PFSK-1 (cell line): ENCODE measurements at regions not wholly inside any gene's neighbourhood (a gene's known extent, or its start where the extent isn't known, plus 50 kb on each side); places are given as distances from the start of the nearest gene placed in this dataset.

Experiments
- FOXP2 ChIP-seq: optimal IDR thresholded peaks from 2 replicates; pipeline ENCODE3; 2011; ENCODE audit warnings: borderline replicate concordance, control low read depth, inconsistent platforms; ENCODE audit not compliant: insufficient read depth; ENCODE audit errors: extremely low read length, extremely low read depth
- POLR2AphosphoS5 ChIP-seq: IDR thresholded peaks from 2 replicates; pipeline ENCODE4 v1.6.1; 2012; ENCODE audit warnings: low read depth, mild to moderate bottlenecking, control low read depth, low read length, moderate library complexity
- SIN3A ChIP-seq: IDR thresholded peaks from 2 replicates; pipeline ENCODE4 v1.6.1; 2012; ENCODE audit warnings: mild to moderate bottlenecking, low read length, moderate library complexity, borderline replicate concordance; ENCODE audit not compliant: insufficient read depth
- TAF1 ChIP-seq: IDR thresholded peaks from 2 replicates; pipeline ENCODE4 v1.6.1; 2012; ENCODE audit warnings: low read length, control low read depth, borderline replicate concordance; ENCODE audit not compliant: insufficient read depth
- TF ChIP-seq, protein P1 (sequence below), 2 experiments: IDR thresholded peaks; 2 replicates each; pipeline versions ENCODE4 v1.6.1 to v1.8.0; 2011 to 2012; ENCODE audit warnings: low read depth in 2 of 2, low read length in 2 of 2, control low read depth in 1 of 2, inconsistent platforms in 1 of 2, mild to moderate bottlenecking in 1 of 2, moderate library complexity in 1 of 2; ENCODE audit not compliant: insufficient read depth in 1 of 2

DNA sequence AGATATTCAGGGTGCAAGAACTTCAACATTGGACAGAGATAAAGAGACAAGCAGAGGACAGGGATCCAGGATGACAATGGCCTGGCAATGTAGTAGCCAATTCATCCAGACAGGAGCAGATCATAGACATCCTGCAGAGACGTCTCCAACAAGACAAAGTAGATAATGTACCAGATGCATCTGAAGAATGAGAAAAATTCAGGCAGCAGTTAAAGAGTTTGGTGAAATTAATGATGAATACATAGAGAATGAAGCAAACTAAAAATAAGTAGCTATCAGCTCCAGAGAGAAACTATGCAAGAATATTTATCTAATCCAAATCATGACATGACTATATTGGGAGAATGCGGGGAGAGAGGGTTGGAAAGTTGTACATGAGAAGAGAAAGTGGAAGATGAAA is 278.4 kb upstream of the DACH1 start:
- TF ChIP-seq, protein P1, sequence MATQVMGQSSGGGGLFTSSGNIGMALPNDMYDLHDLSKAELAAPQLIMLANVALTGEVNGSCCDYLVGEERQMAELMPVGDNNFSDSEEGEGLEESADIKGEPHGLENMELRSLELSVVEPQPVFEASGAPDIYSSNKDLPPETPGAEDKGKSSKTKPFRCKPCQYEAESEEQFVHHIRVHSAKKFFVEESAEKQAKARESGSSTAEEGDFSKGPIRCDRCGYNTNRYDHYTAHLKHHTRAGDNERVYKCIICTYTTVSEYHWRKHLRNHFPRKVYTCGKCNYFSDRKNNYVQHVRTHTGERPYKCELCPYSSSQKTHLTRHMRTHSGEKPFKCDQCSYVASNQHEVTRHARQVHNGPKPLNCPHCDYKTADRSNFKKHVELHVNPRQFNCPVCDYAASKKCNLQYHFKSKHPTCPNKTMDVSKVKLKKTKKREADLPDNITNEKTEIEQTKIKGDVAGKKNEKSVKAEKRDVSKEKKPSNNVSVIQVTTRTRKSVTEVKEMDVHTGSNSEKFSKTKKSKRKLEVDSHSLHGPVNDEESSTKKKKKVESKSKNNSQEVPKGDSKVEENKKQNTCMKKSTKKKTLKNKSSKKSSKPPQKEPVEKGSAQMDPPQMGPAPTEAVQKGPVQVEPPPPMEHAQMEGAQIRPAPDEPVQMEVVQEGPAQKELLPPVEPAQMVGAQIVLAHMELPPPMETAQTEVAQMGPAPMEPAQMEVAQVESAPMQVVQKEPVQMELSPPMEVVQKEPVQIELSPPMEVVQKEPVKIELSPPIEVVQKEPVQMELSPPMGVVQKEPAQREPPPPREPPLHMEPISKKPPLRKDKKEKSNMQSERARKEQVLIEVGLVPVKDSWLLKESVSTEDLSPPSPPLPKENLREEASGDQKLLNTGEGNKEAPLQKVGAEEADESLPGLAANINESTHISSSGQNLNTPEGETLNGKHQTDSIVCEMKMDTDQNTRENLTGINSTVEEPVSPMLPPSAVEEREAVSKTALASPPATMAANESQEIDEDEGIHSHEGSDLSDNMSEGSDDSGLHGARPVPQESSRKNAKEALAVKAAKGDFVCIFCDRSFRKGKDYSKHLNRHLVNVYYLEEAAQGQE (IDR thresholded peaks at IDR 0.05; ENCODE audit: insufficient read depth in 1 of 2, low read depth in 2 of 2, low read length in 2 of 2), result no peak
- TF ChIP-seq TAF1 (no peak), SIN3A (no peak), POLR2AphosphoS5 (no peak), FOXP2 (no peak)

DNA sequence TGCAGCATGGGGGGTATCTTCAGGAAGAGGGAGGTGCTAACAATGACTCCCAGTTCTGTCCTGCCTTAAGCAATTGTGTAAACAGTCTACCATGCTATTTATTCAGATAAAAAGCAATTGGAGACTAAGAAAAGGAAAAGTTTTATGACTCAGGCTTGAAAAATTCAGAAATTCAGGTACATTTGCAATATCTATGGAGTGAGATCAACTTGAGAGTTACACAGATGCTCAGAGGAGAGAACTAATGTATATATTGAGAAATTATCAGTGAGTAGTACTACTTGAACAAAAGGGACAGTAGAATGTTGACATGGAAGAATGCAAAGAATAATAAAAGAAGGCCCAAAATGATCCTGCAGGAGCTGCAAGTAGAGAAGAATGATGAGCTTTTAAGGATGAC is 277.6 kb upstream of the DACH1 start:
- TF ChIP-seq FOXP2 (no peak), POLR2AphosphoS5 (no peak)

DNA sequence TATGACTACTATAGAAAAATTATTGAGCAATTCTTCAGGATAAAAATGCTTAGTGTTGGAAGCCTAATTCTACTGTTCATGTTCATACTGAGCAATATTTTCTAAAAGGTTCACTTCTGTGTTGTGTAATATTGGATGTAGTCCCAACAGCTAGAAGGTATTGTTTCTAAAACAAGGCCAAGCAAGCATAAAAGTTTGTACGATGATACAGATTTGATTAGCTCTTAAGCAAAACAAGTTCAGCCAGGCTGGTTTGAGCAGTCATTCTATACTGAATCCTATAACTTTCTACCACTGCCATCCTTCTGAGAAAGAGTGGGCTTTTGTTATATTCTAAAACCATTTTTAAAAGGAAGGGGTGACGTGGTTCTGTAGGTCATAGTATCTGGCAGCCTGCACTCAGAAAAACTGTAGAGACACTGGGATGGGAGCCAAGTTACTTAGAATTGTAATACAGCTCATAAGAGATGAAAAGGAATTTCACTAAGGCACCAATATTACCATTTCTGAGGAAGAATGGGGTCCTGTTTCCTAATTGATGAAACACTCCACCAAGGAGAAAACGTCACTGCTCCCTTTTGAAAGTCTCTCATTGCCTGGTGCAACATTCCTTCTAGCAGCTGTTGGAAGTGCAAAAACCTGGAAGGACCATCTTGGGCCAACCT is 275.0 kb upstream of the DACH1 start:
- TF ChIP-seq SIN3A (no peak), TAF1 (no peak), FOXP2 (no peak), POLR2AphosphoS5 (no peak)
- TF ChIP-seq, protein P1 (IDR thresholded peaks at IDR 0.05; ENCODE audit: insufficient read depth in 1 of 2, low read depth in 2 of 2, low read length in 2 of 2), result no peak

DNA sequence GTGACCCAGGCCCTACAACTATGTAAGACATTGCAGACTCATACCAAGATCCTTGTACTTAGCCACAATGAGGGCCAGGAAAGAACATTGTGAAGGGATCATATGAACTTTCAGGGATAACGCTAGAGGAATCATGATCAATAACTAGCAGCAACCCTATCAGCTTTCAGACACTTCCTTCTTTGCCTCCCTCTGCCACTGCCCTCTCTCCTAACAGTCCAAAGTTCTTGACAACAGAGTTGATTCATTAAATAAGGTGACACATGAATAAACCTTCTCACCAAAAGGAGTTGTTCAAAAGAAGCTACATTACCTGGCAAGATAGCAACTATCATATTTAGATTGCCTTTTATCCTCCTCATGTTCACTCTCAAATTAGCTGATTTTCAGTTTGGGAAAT is 272.2 kb upstream of the DACH1 start:
- TF ChIP-seq TAF1 (no peak), SIN3A (no peak), FOXP2 (no peak), POLR2AphosphoS5 (no peak)
- TF ChIP-seq, protein P1 (IDR thresholded peaks at IDR 0.05; ENCODE audit: insufficient read depth in 1 of 2, low read depth in 2 of 2, low read length in 2 of 2), result no peak

DNA sequence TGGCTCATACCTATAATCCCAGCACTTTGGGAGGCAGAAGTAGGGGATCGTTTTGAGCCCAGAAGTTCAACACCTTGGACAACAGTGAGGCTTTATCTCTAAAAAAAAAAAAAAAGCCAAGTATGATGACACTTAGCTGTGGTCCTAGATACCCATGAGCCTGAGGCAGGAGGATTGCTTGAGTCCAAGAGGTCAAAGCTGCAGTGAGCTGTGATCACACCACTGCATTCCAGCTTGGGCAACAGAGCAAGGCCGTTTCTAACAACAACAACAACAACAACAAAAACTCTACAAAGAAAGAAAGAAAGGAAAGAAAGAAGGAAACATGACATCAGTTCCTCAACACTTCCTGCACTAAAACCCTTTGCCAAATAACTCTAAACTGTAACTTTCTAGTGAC is 265.1 kb upstream of the DACH1 start:
- TF ChIP-seq TAF1, result no peak
- no peak for TF ChIP-seq SIN3A
- no peak for TF ChIP-seq POLR2AphosphoS5
- TF ChIP-seq, protein P1 (IDR thresholded peaks at IDR 0.05; ENCODE audit: insufficient read depth in 1 of 2, low read depth in 2 of 2, low read length in 2 of 2), result no peak
- TF ChIP-seq FOXP2, result no peak

DNA sequence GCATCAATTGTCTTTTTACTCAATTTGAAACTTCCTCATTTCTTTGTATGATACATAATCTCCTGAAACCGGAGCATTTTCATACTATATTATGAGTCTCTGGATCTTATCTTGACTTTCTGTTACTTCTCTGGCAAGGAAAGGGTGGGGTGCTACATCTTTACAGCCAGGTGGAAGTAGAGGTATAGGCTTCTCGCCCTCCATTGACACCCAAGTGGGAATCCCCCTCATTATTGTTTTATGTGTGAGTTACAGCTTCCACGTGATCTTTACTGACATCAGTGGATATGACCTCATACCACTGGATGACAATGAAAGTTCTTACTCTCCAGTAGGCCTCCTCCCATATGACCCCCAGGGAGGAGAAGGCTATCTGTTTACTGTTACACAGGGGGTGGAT is 262.1 kb upstream of the DACH1 start:
- TF ChIP-seq TAF1 (no peak), FOXP2 (no peak), SIN3A (no peak), POLR2AphosphoS5 (no peak)
